ENCODE measurements at regions not wholly inside any gene's neighbourhood (a gene's known extent, or its start where the extent isn't known, plus 50 kb on each side); places are given as distances from the start of the nearest gene placed in this dataset.

DNA sequence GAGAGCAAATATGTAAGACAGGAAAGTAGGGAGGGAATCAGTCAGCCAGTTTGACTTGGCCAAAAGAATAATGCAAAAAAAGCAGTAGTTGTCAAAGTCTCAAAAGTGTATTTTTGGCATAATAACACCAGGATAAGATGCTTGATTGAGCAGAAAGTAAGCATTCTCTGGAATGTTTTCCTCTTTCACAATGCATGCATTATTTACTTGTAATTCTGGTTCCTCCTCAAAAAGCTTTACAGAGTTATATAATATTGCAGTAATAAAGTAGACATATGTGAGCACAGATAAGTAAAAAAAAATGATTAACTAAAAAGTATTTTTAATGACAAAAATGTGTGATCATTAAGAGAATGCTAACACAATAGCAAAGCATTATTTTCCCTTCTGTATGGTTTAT lies 285.9 kb upstream of the BCHE start:
- Mint-ChIP-seq H3K36me3 (ENCODE audit: insufficient read depth, unreplicated experiment) (no peaks in the 10 kb centered on the region), H3K4me1 (ENCODE audit: insufficient read depth, unreplicated experiment) (peaks cover 17% of the 10 kb centered on the region), H3K9me3 (ENCODE audit: unreplicated experiment) (peaks cover 6% of the 10 kb centered on the region), H3K27me3 (ENCODE audit: insufficient read depth, unreplicated experiment) (no peaks in the 10 kb centered on the region), H3K27ac (ENCODE audit: low read depth, unreplicated experiment) (no peak overlapping the region), H3K4me3 (ENCODE audit: unreplicated experiment) (no peak overlapping the region)
- no TSS peak for BruUV-seq (replicated peaks)
- CTCF ChIA-PET: no interaction called here
- DNase-seq (ENCODE audit: unreplicated experiment): no peak
- intact Hi-C loops (cut with micrococcal nuclease): no loop called here
- POLR2A ChIA-PET: interaction anchor here (0.6 kb wide), 1 partner anchor 708 kb away, joined by 3 read pairs; no protein-coding TSS in a partner anchor
- TF ChIP-seq, protein P1, sequence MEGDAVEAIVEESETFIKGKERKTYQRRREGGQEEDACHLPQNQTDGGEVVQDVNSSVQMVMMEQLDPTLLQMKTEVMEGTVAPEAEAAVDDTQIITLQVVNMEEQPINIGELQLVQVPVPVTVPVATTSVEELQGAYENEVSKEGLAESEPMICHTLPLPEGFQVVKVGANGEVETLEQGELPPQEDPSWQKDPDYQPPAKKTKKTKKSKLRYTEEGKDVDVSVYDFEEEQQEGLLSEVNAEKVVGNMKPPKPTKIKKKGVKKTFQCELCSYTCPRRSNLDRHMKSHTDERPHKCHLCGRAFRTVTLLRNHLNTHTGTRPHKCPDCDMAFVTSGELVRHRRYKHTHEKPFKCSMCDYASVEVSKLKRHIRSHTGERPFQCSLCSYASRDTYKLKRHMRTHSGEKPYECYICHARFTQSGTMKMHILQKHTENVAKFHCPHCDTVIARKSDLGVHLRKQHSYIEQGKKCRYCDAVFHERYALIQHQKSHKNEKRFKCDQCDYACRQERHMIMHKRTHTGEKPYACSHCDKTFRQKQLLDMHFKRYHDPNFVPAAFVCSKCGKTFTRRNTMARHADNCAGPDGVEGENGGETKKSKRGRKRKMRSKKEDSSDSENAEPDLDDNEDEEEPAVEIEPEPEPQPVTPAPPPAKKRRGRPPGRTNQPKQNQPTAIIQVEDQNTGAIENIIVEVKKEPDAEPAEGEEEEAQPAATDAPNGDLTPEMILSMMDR (IDR thresholded peaks at IDR 0.05; ENCODE audit: unreplicated experiment): no peak

DNA sequence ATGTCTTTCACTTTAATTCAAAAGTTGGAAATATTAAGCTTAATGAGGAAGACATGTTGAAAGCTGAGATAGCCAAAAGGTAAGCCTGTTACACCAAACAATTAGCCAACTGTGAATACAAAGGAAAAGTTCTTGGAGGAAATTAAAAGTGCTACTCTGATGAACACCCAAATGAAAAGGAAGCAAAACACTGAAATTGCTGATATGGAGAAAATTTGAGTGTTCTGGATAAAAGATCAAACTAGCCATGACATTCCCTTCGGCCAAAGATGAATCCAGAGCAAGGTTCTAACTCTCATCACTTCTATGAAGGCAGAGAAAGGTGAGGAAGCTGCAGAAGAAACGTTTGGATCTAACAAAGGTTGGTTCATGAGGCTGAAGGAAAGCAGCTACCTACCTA lies 280.8 kb upstream of the BCHE start:
- TF ChIP-seq, protein P1 (IDR thresholded peaks at IDR 0.05; ENCODE audit: unreplicated experiment): no peak
- Mint-ChIP-seq H3K4me1 (ENCODE audit: insufficient read depth, unreplicated experiment) (peaks cover 5% of the 10 kb centered on the region), H3K27ac (ENCODE audit: low read depth, unreplicated experiment) (no peak overlapping the region), H3K4me3 (ENCODE audit: unreplicated experiment) (no peak overlapping the region), H3K27me3 (ENCODE audit: insufficient read depth, unreplicated experiment) (no peaks in the 10 kb centered on the region), H3K36me3 (ENCODE audit: insufficient read depth, unreplicated experiment) (no peaks in the 10 kb centered on the region), H3K9me3 (ENCODE audit: unreplicated experiment) (no peaks in the 10 kb centered on the region)
- ChIA-PET CTCF (interaction anchor here (0.5 to 0.8 kb wide), 2 partner anchors 16 to 1095 kb away, joined by 3 to 4 read pairs; no protein-coding TSS in a partner anchor), POLR2A (no interaction called here)
- intact Hi-C loops (cut with micrococcal nuclease): no loop called here
- DNase-seq (ENCODE audit: unreplicated experiment): no peak
- no TSS peak for BruUV-seq (replicated peaks)

DNA sequence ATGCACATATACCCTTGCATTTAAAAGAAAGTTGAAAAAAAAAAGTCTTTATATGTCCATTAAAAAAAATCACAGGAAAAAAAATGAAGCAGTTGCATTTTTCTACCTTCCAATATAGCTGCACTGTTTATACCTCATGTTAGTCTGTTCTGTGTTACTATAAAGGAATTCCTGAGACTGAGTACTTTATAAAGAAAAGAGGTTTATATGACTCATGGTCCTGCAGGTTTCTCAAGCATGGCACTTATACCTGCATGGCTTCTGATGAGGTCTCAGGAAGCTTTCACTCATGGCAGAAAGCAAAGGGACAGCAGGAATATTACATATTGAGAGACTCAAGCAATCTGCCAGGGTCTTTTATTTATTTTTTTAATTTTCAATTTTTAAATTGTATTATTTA lies 277.2 kb upstream of the BCHE start:
- H3K27ac Mint-ChIP-seq (ENCODE audit: low read depth, unreplicated experiment): no peak overlapping the region
- H3K4me1 Mint-ChIP-seq (ENCODE audit: insufficient read depth, unreplicated experiment): peaks cover 13% of the 10 kb centered on the region
- no peaks in the 10 kb centered on the region for H3K36me3 Mint-ChIP-seq (ENCODE audit: insufficient read depth, unreplicated experiment)
- TF ChIP-seq, protein P1 (IDR thresholded peaks at IDR 0.05; ENCODE audit: unreplicated experiment): no peak
- no peaks in the 10 kb centered on the region for H3K27me3 Mint-ChIP-seq (ENCODE audit: insufficient read depth, unreplicated experiment)
- no peaks in the 10 kb centered on the region for H3K9me3 Mint-ChIP-seq (ENCODE audit: unreplicated experiment)
- ChIA-PET POLR2A (no interaction called here), CTCF (interaction anchor here (0.6 to 0.7 kb wide), 2 partner anchors 365 to 459 kb away, joined by 3 read pairs; no protein-coding TSS in a partner anchor)
- H3K4me3 Mint-ChIP-seq (ENCODE audit: unreplicated experiment): no peak overlapping the region
- intact Hi-C loops (cut with micrococcal nuclease): no loop called here
- no TSS peak for BruUV-seq (replicated peaks)
- no peak for DNase-seq (ENCODE audit: unreplicated experiment)

DNA sequence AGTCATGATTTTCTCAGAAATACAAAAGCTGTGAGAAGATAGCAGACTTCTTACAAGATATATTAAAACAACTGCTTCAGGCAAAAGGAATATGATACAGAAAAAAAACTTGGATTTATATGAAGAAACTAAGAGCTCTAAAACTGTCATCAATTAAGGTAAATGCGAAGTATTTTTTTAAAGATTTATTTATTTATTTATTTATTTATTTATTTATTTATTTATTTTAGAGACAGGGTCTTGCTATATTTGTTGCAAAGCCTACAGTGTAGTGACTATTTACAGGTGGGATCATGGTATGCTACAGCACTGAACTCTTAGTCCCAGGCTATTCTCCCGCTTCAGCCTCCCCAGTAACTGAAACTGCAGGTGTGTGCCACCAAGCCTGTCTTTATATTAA lies 274.3 kb upstream of the BCHE start:
- Mint-ChIP-seq H3K36me3 (ENCODE audit: insufficient read depth, unreplicated experiment) (no peaks in the 10 kb centered on the region), H3K9me3 (ENCODE audit: unreplicated experiment) (no peaks in the 10 kb centered on the region), H3K4me1 (ENCODE audit: insufficient read depth, unreplicated experiment) (peaks cover 20% of the 10 kb centered on the region), H3K4me3 (ENCODE audit: unreplicated experiment) (no peak overlapping the region), H3K27ac (ENCODE audit: low read depth, unreplicated experiment) (no peak overlapping the region), H3K27me3 (ENCODE audit: insufficient read depth, unreplicated experiment) (no peaks in the 10 kb centered on the region)
- intact Hi-C loops (cut with micrococcal nuclease): no loop called here
- DNase-seq (ENCODE audit: unreplicated experiment): no peak
- CTCF ChIA-PET: no interaction called here
- TF ChIP-seq, protein P1 (IDR thresholded peaks at IDR 0.05; ENCODE audit: unreplicated experiment): no peak
- POLR2A ChIA-PET: interaction anchor here (0.6 to 1.6 kb wide), 3 partner anchors 9 to 852 kb away, joined by 3 to 6 read pairs (median 3); no protein-coding TSS in a partner anchor
- BruUV-seq (replicated peaks): no TSS peak
